B cell (primary cell): ENCODE measurements at regions not wholly inside any gene's neighbourhood (a gene's known extent, or its start where the extent isn't known, plus 50 kb on each side); places are given as distances from the start of the nearest gene placed in this dataset.

Experiments used
- ATAC-seq: fragments of 200-7000 bp; cut with Tn5 transposase; one replicate; pipeline ENCODE4 v1.10.0; 2021; ENCODE audit warnings: low read depth, mild to moderate bottlenecking, moderate number of reproducible peaks, moderate library complexity
- CTCF ChIA-PET: fragments of 350-600 bp; sonication (Branson Sonifier 250); formaldehyde crosslinking; loops from one replicate; lab custom pipeline; 2021; ENCODE audit warnings: antibody characterized with exemption, inconsistent platforms; lab: Charles Lee
- POLR2A ChIA-PET: fragments of 350-600 bp; sonication (Branson Sonifier 250); formaldehyde crosslinking; loops from one replicate; lab custom pipeline; 2021; ENCODE audit warnings: antibody characterized with exemption; lab: Charles Lee
- DNase-seq: peaks from one replicate; pipeline ENCODE4 v3.0.0; 2013
- H2AFZ ChIP-seq: 2 replicates; pipeline ENCODE4 v1.6.1; 2012; ENCODE audit warnings: mild to moderate bottlenecking, low read depth, low read length; ENCODE audit not compliant: insufficient read depth, poor library complexity, severe bottlenecking
- H3K27ac ChIP-seq, 2 donors: 1 replicate in 1 of 2; 2 replicates in 1 of 2; pipeline ENCODE4 v1.5.1; 2012 to 2013; ENCODE audit warnings: low read length in 2 of 2, mild to moderate bottlenecking in 2 of 2, moderate library complexity in 1 of 2
- H3K27me3 ChIP-seq, 4 experiments: fragments of 200-600 bp in 1 of 4; sonication (generic) in 1 of 4; replicated peaks in 1 of 4; 1 replicate in 2 of 4; 2 replicates in 2 of 4; pipeline versions ENCODE4 v1.6.1 to v1.7.0; 2013 to 2016; ENCODE audit warnings: low read length in 3 of 4, mild to moderate bottlenecking in 2 of 4, mixed read lengths in 1 of 4, moderate library complexity in 1 of 4; ENCODE audit not compliant: insufficient read depth in 4 of 4, control insufficient read depth in 3 of 4; ENCODE audit errors: control extremely low read depth in 1 of 4
- H3K36me3 ChIP-seq, 2 experiments: replicated peaks in 1 of 2; 1 replicate in 1 of 2; 2 replicates in 1 of 2; pipeline versions ENCODE4 v1.6.1 to v1.7.1; 2013; ENCODE audit warnings: low read length in 1 of 2; ENCODE audit not compliant: insufficient read depth in 2 of 2, control insufficient read depth in 1 of 2; ENCODE audit errors: control extremely low read depth in 1 of 2, extremely low read depth in 1 of 2
- H3K4me1 ChIP-seq, 2 donors: fragments of 200-600 bp in 1 of 2; sonication (generic) in 1 of 2; 1 replicate in 1 of 2; 2 replicates in 1 of 2; pipeline versions ENCODE4 v1.5.1 to v1.6.1; 2013 to 2017; ENCODE audit warnings: low read length in 2 of 2; ENCODE audit not compliant: control insufficient read depth in 2 of 2, insufficient read depth in 2 of 2
- H3K4me2 ChIP-seq: replicated peaks from 2 replicates; pipeline ENCODE3; 2012; ENCODE audit warnings: mild to moderate bottlenecking, low read depth, low read length; ENCODE audit not compliant: poor library complexity, severe bottlenecking
- H3K4me3 ChIP-seq, 5 experiments: fragments of 200-600 bp in 1 of 5; sonication (generic) in 1 of 5; 1 replicate in 3 of 5; 2 replicates in 2 of 5; pipeline versions ENCODE4 v1.5.1 to v1.7.0; 2011 to 2016; ENCODE audit warnings: low read length in 4 of 5, mild to moderate bottlenecking in 4 of 5, low read depth in 2 of 5, control low read depth in 1 of 5, moderate library complexity in 1 of 5; ENCODE audit not compliant: insufficient read depth in 1 of 5; ENCODE audit errors: control extremely low read depth in 1 of 5, extremely low read depth in 1 of 5
- H3K79me2 ChIP-seq: fragments of 200-600 bp; sonication (generic); one replicate; pipeline ENCODE4 v1.6.0; 2016; ENCODE audit warnings: low read length; ENCODE audit not compliant: control insufficient read depth, insufficient read depth
- H3K9ac ChIP-seq: fragments of 200-600 bp; sonication (generic); 2 replicates; pipeline ENCODE4 v1.6.1; 2017; ENCODE audit warnings: mild to moderate bottlenecking, low read length, moderate library complexity
- H3K9me3 ChIP-seq, 3 donors: one replicate each; pipeline versions ENCODE4 v1.6.1 to v1.7.1; 2013; ENCODE audit warnings: low read length in 2 of 3; ENCODE audit not compliant: control insufficient read depth in 2 of 3, insufficient read depth in 1 of 3; ENCODE audit errors: control extremely low read depth in 1 of 3
- H4K20me1 ChIP-seq: 2 replicates; pipeline ENCODE4 v1.6.0; 2012; ENCODE audit warnings: mild to moderate bottlenecking, low read length; ENCODE audit not compliant: insufficient read depth, control insufficient read depth, poor library complexity, severe bottlenecking
- H3K27ac Mint-ChIP-seq: one replicate; pipeline ENCODE4 v1.8.0; 2021; ENCODE audit warnings: mixed read lengths
- H3K27me3 Mint-ChIP-seq: one replicate; pipeline ENCODE4 v1.8.0; 2021; ENCODE audit warnings: mixed read lengths
- H3K4me1 Mint-ChIP-seq: one replicate; pipeline ENCODE4 v1.8.0; 2021; ENCODE audit warnings: mixed read lengths
- H3K4me3 Mint-ChIP-seq: one replicate; pipeline ENCODE4 v1.8.0; 2021; ENCODE audit warnings: mixed read lengths
- H3K9me3 Mint-ChIP-seq: one replicate; pipeline ENCODE4 v1.8.0; 2022; ENCODE audit warnings: mixed read lengths; ENCODE audit not compliant: insufficient read depth
- CTCF ChIP-seq: fragments of 200-600 bp; IDR thresholded peaks from one replicate; pipeline ENCODE4 v1.8.0; 2022; ENCODE audit warnings: antibody characterized with exemption, mild to moderate bottlenecking
- EZH2 ChIP-seq: IDR thresholded peaks from 2 replicates; pipeline ENCODE4 v1.6.1; 2012; ENCODE audit warnings: borderline replicate concordance, low read depth, mild to moderate bottlenecking, moderate library complexity, low read length; ENCODE audit not compliant: insufficient read depth, poor library complexity, severe bottlenecking
- WGBS: methylation state at CpG from one replicate; pipeline ENCODE4 v1.1.5; 2013; ENCODE audit warnings: missing lambda C conversion rate; ENCODE audit not compliant: insufficient coverage; 5-methylcytosine and 5-hydroxymethylcytosine counted together
- intact Hi-C: fragments of 100-400 bp; cut with micrococcal nuclease; formaldehyde crosslinking; loops from one replicate; pipeline ENCODE4 v1.10.0; 2022

DNA sequence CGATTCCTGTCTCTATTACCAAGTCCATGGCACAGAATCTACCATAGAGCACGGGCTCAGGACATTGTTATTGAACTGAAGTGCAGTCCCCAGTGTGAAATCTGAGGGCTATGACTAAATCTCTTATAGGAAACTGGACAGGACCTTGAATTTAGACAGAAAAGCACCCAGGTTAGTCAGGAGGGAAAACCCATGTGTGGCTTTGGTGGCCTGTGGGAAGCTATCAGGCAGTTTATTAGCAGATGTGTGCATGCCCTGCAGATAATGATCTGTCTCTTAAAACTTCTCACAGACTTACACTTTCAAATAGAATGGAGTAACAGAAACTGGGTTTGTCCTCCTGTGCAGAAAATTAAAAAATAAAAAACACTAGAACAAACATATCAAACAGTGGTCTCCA, 610.0 kb upstream of the RAB6C start:
- WGBS = no CpG with 5 or more reads among the region's 2 CpGs
- H3K27me3 ChIP-seq = peaks cover 0 to 2% (median 0%) of the 10 kb centered on the region in 4 experiments
- no peaks in the 10 kb centered on the region for H3K9me3 ChIP-seq
- no peaks in the 10 kb centered on the region for H3K36me3 ChIP-seq
- no peaks in the 10 kb centered on the region for H3K9me3 Mint-ChIP-seq
- H4K20me1 ChIP-seq = no peaks in the 10 kb centered on the region
- H3K4me2 ChIP-seq = no peak overlapping the region
- no peak overlapping the region for H2AFZ ChIP-seq
- no peak overlapping the region for H3K4me3 ChIP-seq
- no peak for ATAC-seq
- no peak overlapping the region for H3K4me3 Mint-ChIP-seq
- no peaks in the 10 kb centered on the region for H3K79me2 ChIP-seq
- no peak for TF ChIP-seq EZH2
- no peak for TF ChIP-seq CTCF
- no peak for DNase-seq
- no peak overlapping the region for H3K27ac ChIP-seq
- H3K4me1 ChIP-seq = no peaks in the 10 kb centered on the region
- POLR2A ChIA-PET = no interaction called here
- H3K4me1 Mint-ChIP-seq = no peaks in the 10 kb centered on the region
- no peak overlapping the region for H3K27ac Mint-ChIP-seq
- H3K9ac ChIP-seq = no peak overlapping the region
- intact Hi-C loops = no loop called here
- CTCF ChIA-PET = no interaction called here
- H3K27me3 Mint-ChIP-seq = peaks cover 7% of the 10 kb centered on the region

GRCh38 chr2:129374452-129374851, 605.0 kb upstream of the RAB6C start:
- TF ChIP-seq CTCF (no peak), EZH2 (no peak)
- Histone ChIP-seq H3K36me3 (no peaks in the 10 kb centered on the region), H3K27ac (no peak overlapping the region), H3K79me2 (no peaks in the 10 kb centered on the region), H3K4me3 (no peak overlapping the region), H4K20me1 (no peaks in the 10 kb centered on the region), H2AFZ (no peak overlapping the region), H3K4me2 (no peak overlapping the region), H3K27me3 (no peaks in the 10 kb centered on the region), H3K9me3 (peaks cover 0 to under 1% (median 0%) of the 10 kb centered on the region in 3 donors), H3K4me1 (peaks cover 0 to 4% of the 10 kb centered on the region in 2 donors), H3K9ac (no peak overlapping the region)
- CTCF ChIA-PET = no interaction called here
- no peak for DNase-seq
- intact Hi-C loops = no loop called here
- H3K4me3 Mint-ChIP-seq = no peak overlapping the region
- no peak for ATAC-seq
- peaks cover 7% of the 10 kb centered on the region for H3K4me1 Mint-ChIP-seq
- H3K27ac Mint-ChIP-seq = no peak overlapping the region
- H3K9me3 Mint-ChIP-seq = no peaks in the 10 kb centered on the region
- WGBS = 58% methylated on average over 7 of the region's 7 CpGs
- POLR2A ChIA-PET = no interaction called here
- H3K27me3 Mint-ChIP-seq = no peaks in the 10 kb centered on the region
